ENCODE measurements at regions not wholly inside any gene's neighbourhood (a gene's known extent, or its start where the extent isn't known, plus 50 kb on each side); places are given as distances from the start of the nearest gene placed in this dataset.

- no peak for DNase-seq
Observed at GRCh38 chr1:30037251-30038118, 685.9 kb downstream of the MATN1 start.

GRCh38 chr1:30036666-30037065 is 686.7 kb downstream of the MATN1 start:
- no peak for DNase-seq

DNA sequence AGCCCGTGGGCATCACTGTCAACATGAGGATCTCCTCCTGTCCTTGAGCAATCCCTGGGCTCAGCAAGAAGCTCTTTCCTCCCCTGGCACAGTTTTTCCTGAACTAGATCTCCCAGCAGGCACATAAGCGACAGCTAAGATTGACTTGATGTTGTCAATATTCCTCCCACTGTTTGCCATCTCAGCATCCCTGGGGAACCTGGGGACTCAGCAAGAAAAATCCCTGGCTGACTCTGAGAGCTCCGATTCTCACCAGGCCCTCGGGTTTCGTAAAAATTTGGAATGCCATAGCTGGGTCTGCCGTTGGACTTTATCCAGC is 687.2 kb downstream of the MATN1 start:
- DNase-seq: no peak

DNA sequence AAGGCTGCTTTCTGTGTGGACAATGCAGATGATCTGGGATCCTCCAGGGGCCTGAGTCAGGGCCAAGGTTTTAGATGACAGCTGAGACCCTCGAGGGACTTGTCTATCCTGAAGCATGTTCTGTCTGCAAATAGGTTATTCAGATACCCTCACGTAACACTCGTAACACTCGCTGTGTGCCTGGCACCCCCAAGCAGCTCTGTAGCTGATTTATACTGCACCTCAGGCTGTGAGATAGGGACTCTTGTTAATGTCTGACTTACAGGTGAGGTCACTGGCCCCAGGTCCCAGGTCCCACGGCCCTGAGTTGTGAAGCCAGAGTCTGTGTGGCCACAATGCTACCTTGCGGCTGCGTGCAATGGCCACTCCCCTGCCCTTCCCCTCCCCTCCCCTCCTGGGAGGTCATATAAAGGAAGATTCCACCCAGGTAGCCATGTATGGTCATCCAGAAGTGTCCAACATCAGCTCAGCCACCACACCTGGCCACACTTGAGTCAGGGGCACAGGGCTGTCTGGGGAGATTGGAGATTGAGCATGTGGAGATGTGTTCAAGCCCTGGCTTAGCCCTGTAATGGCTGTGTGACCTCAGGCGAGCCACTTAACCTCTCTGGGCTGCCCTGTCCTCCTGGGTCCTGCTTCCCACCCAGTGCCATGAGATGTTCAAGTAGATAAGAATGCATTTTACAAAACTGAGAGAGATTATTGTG is 687.7 kb downstream of the MATN1 start:
- no peak for DNase-seq

GRCh38 chr1:30034627-30035521 is 688.5 kb downstream of the MATN1 start:
- peak; percentile 56 for DNase-seq

- DNase-seq: no peak
Observed at GRCh38 chr1:30034105-30034626, 689.2 kb downstream of the MATN1 start.

DNA sequence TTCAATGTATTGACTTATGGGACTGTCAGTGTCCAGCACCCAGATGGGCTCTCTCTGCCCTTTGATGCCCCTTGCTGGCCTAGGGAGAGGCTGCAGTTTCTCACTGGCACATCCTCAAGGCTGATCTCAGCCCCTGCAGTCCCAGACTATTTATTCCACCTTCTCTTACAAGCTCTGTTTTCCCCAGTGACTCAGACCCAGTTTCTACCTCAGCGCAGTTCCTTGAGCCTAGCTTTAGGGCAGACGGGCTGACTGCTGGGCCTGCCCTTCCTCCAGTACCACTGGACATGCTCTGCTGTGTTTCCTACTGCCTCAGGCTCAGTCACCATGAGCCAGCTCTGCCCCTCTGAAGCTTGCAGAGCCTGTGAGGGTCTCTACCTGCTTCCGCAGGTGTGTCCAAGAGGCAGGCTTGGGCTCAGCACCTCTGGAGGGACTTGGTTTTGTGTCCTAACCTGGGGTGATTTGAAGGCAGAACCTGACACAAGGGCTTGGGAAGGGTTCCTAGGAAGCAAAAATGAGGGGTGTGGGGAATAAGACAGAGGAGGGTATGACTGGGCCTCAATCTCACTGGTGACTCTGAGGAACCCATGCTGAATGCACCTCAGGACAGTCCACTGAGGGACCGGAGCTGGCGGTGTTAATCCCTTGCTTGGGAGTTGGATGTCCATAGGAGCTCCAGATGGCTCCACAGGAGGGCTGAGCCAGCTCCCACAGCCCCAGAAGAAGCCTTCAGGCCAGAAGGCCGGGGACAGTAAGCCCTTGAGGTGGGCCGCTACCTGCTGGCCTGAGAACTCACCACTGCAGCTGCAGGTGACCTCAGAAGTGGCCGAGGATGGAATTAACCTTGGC is 689.9 kb downstream of the MATN1 start:
- DNase-seq: no peak

- DNase-seq: no peak
Observed at GRCh38 chr1:30032302-30032701, 691.1 kb downstream of the MATN1 start.

DNA sequence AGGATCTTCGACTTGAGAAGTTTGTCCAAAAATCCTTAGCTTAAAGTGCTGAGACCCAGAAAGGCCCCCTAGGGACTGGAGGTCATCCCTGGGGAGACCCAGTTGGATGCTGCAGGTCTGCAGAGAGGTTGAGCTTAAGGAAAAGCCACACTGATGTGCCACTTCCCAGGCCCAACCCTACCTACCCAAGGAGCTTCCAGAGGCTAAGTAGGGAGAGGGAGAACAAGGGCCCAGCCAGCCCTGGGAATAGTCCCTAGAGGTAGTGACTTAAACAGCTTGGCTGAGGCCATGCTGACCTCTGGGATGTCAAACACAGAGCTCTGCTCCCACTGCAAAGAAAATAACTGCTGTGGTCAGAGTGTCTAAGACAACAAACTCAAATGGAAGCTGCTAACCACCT is 693.7 kb downstream of the MATN1 start:
- DNase-seq: no peak

- no peak for DNase-seq
Observed at GRCh38 chr1:30028939-30029338, 694.4 kb downstream of the MATN1 start.

GRCh38 chr1:30028283-30028682 is 695.1 kb downstream of the MATN1 start:
- no peak for DNase-seq

- DNase-seq: no peak
Observed at GRCh38 chr1:30027247-30027646, 696.1 kb downstream of the MATN1 start.

DNA sequence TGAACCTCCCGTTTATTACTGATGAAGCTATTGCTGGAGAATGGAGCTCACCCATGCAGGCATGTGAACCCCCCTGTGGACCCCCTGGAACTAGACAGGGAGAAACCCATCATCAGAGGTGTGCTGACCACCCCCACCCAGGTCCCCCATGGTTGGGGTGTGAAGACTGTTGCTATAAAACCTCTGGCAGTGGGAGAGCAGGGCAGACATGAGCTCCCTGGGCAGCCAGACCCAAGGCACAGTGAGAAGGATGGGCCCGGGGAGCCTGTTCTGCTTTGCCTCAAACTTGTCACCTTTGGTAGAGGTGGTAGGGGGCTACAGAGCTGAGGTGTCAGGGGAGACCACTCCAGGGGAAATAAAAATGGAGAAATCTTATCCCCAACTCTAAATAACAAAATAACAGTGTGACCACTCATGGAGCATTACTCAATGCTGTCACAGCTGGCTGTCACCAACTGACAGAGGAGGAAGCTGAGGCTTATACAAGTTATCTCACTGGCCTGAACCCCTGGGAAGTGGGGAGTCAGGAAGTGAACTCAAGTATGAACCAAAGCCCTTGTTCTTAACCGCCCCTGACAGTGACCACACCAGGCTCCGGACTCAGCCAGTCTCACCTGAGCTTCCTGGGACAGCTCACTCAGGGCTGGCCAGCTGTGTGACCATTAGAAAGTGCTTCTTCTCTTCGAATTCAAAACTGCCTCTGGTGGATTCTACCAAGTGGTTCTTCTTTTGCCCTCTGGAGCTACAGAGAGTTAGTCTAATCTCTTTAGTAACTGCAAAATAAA is 698.8 kb downstream of the MATN1 start:
- no peak for DNase-seq

DNA sequence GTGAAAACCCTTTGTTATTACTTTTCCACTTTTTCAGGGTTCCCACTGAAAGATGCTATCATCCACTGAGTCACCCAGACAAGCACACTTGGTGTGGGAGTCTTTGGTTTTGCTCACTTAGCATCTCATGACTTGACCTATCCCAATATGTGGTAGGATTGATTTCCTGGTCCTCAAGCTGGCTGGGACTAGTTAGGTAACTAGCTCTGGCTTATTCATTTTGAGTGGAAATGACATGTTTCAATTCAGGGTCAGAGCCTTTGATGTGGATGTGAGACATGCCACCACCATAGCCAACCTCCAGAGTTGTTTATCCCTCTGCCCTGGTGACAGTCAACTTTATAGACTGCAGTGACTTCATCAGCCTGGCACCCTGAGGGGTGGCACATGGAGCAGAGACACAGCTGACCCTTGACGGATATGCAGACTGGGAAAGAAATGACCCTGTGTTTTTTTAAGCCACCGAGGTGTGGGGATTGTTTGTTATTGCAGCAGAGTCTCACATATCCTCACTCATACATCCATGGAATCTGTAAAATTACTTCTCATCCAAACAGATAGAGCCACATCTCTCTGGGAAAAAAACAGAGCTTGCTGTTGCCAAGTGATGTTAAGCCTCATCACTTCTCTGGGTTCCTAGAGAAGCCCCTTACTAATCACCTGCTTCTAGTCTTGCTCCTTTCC is 699.9 kb downstream of the MATN1 start:
- DNase-seq: no peak

GRCh38 chr1:30014031-30014430 is 709.4 kb downstream of the MATN1 start:
- no peak for DNase-seq

- DNase-seq: no peak
Observed at GRCh38 chr1:30012455-30013440, 710.6 kb downstream of the MATN1 start.

GRCh38 chr1:30011970-30012369 is 711.4 kb downstream of the MATN1 start:
- no peak for DNase-seq

- no peak for DNase-seq
Observed at GRCh38 chr1:30010506-30011106, 712.8 kb downstream of the MATN1 start.

DNA sequence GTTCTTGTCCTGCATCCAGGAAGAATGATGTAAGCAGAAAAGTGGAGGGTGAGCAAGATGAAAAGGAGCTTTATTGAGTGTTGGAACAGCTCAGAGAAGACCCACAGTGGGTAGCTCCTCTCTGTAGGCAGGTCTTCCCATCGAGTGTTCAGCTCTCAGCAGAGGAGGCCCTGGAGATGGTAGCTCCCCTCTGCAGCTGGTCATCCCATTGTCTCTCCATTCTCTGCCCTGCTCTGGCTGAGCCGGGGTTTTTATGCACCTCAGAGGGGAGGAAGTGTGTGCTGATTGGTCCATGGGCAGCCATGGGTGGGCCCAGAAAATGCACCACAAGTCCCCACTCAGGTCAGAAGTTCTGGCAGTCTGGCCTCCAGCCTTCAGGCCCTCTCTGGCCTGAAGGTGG is 713.7 kb downstream of the MATN1 start:
- DNase-seq: no peak
